Loucy (cell line): ENCODE measurements at regions not wholly inside any gene's neighbourhood (a gene's known extent, or its start where the extent isn't known, plus 50 kb on each side); places are given as distances from the start of the nearest gene placed in this dataset.

Experiments
- H2AFZ ChIP-seq: fragments of 200-600 bp; sonication (generic); 2 replicates; pipeline ENCODE4 v1.6.0; 2016; ENCODE audit warnings: antibody characterized with exemption, mild to moderate bottlenecking, low read length, moderate library complexity
- H3F3A ChIP-seq: fragments of 200-600 bp; 2 replicates; pipeline ENCODE4 v1.6.0; 2016; ENCODE audit warnings: antibody characterized with exemption, low read depth, mild to moderate bottlenecking
- H3K27me3 ChIP-seq: fragments of 200-600 bp; sonication (generic); 2 replicates; pipeline ENCODE4 v1.6.1; 2014; ENCODE audit warnings: low read length, mild to moderate bottlenecking; ENCODE audit not compliant: insufficient read depth, poor library complexity, severe bottlenecking
- H3K36me3 ChIP-seq: fragments of 200-600 bp; sonication (generic); 2 replicates; pipeline ENCODE4 v1.6.1; 2016; ENCODE audit warnings: low read length; ENCODE audit not compliant: insufficient read depth
- H3K4me1 ChIP-seq: fragments of 200-600 bp; sonication (generic); 2 replicates; pipeline ENCODE4 v1.5.1; 2014; ENCODE audit warnings: low read length, mild to moderate bottlenecking; ENCODE audit not compliant: insufficient read depth, poor library complexity, severe bottlenecking
- H3K4me2 ChIP-seq: fragments of 200-600 bp; sonication (generic); 2 replicates; pipeline ENCODE4 v1.6.0; 2014; ENCODE audit warnings: antibody characterized with exemption, low read length, low read depth, mild to moderate bottlenecking; ENCODE audit not compliant: poor library complexity, severe bottlenecking
- H3K4me3 ChIP-seq: fragments of 200-600 bp; sonication (generic); 2 replicates; pipeline ENCODE4 v1.5.1; 2014; ENCODE audit warnings: low read length, mild to moderate bottlenecking, mixed read lengths; ENCODE audit not compliant: poor library complexity, severe bottlenecking
- H3K79me2 ChIP-seq: fragments of 200-600 bp; sonication (generic); 2 replicates; pipeline ENCODE4 v1.6.1; 2014; ENCODE audit warnings: low read length; ENCODE audit not compliant: insufficient read depth
- H3K9ac ChIP-seq: fragments of 200-600 bp; sonication (generic); 2 replicates; pipeline ENCODE4 v1.6.0; 2014; ENCODE audit warnings: mild to moderate bottlenecking, low read depth, low read length, moderate library complexity; ENCODE audit not compliant: poor library complexity, severe bottlenecking
- H3K9me2 ChIP-seq: fragments of 200-600 bp; sonication (generic); replicated peaks from 2 replicates; pipeline ENCODE4 v1.6.1; 2016; ENCODE audit warnings: low read depth, low read length, mixed read lengths
- H3K9me3 ChIP-seq: fragments of 200-600 bp; sonication (generic); 2 replicates; pipeline ENCODE4 v1.6.1; 2014; ENCODE audit warnings: mild to moderate bottlenecking, antibody characterized with exemption, low read length, low read depth; ENCODE audit not compliant: insufficient read depth
- H4K20me1 ChIP-seq: fragments of 200-600 bp; sonication (generic); 2 replicates; pipeline ENCODE4 v1.6.0; 2014; ENCODE audit warnings: antibody characterized with exemption, low read length, mild to moderate bottlenecking; ENCODE audit not compliant: insufficient read depth, poor library complexity, severe bottlenecking
- CTCF ChIP-seq: fragments of 200-600 bp; sonication (generic); conservative IDR thresholded peaks from 2 replicates; pipeline ENCODE4 v1.5.1; 2014; ENCODE audit warnings: mild to moderate bottlenecking, antibody characterized with exemption, low read length
- EZH2phosphoT487 ChIP-seq: fragments of 200-600 bp; IDR thresholded peaks from 2 replicates; pipeline ENCODE4 v1.6.1; 2018; ENCODE audit warnings: antibody characterized with exemption, mild to moderate bottlenecking, moderate library complexity, borderline replicate concordance

DNA sequence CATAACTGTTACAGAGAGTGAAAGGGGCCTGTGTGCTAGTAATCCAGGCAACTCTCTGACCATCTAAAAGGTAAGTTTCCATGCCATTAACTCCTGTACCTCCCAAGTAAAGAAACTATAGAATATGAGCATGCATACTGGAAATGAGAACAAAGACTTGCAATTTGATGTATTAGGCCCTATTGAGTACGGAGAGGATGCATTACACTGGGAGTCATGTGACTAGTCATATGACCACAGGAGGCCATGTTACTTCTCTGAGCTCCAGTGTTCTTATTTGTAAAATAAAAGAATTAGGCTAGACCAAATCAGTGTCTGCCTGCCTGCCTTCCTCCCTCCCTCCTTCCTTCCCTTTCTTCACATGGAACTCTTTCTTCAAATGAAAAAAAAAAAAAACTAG, 440.1 kb upstream of the CCDC196 start:
- Histone ChIP-seq H3K4me1 (no peaks in the 10 kb centered on the region), H2AFZ (peak overlapping the region; percentile 62; the same call in 1 of the 2 replicates)
- no peak for TF ChIP-seq EZH2phosphoT487
- TF ChIP-seq CTCF = no peak

DNA sequence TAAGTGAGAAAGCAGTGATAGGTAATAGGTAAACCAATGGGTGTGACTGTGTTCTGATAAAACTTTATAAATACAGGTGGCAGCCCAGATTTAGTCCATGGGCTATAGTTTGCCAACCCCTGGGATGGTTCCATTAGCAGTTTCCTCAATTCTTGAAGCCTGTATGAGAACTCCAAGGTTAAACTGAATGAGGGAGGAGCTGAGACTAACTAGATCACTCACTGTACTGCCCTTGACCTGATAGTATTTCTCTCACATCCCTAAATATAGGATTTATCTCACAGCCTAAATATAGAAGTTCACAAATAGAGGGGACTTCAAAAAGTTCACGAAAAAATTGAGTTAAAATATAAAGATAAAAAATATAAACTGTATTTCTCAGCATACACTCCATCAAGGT, 439.6 kb upstream of the CCDC196 start:
- H3K9ac ChIP-seq = no peak overlapping the region
- H3K9me2 ChIP-seq = no peaks in the 10 kb centered on the region
- H4K20me1 ChIP-seq = no peaks in the 10 kb centered on the region
- no peaks in the 10 kb centered on the region for H3F3A ChIP-seq
- H2AFZ ChIP-seq = no peak overlapping the region
- H3K79me2 ChIP-seq = no peaks in the 10 kb centered on the region
- H3K4me1 ChIP-seq = no peaks in the 10 kb centered on the region
- no peaks in the 10 kb centered on the region for H3K36me3 ChIP-seq
- no peaks in the 10 kb centered on the region for H3K9me3 ChIP-seq
- no peak overlapping the region for H3K4me3 ChIP-seq
- H3K4me2 ChIP-seq = no peak overlapping the region
- no peak for TF ChIP-seq CTCF
- no peak for TF ChIP-seq EZH2phosphoT487
- no peaks in the 10 kb centered on the region for H3K27me3 ChIP-seq

More for the DNA sequence above, 440.1 kb upstream of the CCDC196 start:
- Histone ChIP-seq H3K9ac (no peak overlapping the region), H3K4me3 (no peak overlapping the region), H3K79me2 (no peaks in the 10 kb centered on the region), H3F3A (no peaks in the 10 kb centered on the region), H3K36me3 (no peaks in the 10 kb centered on the region), H3K4me2 (no peak overlapping the region), H3K27me3 (no peaks in the 10 kb centered on the region), H3K9me2 (no peaks in the 10 kb centered on the region), H3K9me3 (no peaks in the 10 kb centered on the region), H4K20me1 (no peaks in the 10 kb centered on the region)

DNA sequence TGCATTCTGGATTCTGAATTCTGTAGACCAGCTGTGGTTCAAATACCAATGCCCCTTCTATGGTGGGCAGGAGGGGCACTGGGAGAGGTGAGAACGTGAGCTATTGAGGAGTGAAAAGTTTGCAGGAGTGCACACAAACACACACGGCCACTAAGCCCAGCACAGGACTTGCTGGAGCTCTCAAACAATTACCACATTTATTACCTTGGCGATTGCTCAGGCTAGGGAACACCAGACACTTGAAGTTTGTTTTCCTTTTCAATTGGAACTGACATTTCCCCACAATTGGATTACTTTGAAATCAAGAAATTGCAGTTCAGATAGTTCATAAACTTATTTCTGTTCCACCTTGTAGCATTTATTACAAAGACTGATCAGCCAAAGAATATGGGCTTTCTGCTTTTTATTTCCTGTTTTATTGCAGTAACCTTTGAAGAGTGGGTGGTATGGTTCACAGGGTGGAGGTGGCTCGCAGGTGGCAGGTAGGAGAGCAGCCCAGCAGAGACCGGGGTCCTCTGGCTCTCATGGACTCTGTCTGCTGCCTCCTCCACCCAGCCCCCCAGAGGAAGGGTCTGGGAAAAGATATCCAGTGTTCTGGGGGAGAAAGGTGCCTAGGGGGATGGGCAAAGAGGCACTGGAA, 429.8 kb upstream of the CCDC196 start:
- peaks cover 17% of the 10 kb centered on the region; the same call in 1 of the 2 replicates for H3K9me3 ChIP-seq
- H3K4me2 ChIP-seq = no peak overlapping the region
- H3K4me3 ChIP-seq = no peak overlapping the region
- no peaks in the 10 kb centered on the region for H3K27me3 ChIP-seq
- no peaks in the 10 kb centered on the region for H3K4me1 ChIP-seq
- no peaks in the 10 kb centered on the region for H3K9me2 ChIP-seq
- TF ChIP-seq EZH2phosphoT487 (no peak), CTCF (no peak)
- no peaks in the 10 kb centered on the region for H3K36me3 ChIP-seq
- H4K20me1 ChIP-seq = no peaks in the 10 kb centered on the region
- H3K79me2 ChIP-seq = no peaks in the 10 kb centered on the region
- H3K9ac ChIP-seq = no peak overlapping the region
- H3F3A ChIP-seq = no peaks in the 10 kb centered on the region
- H2AFZ ChIP-seq = no peak overlapping the region
